CD4-positive, alpha-beta T cell treated with Interleukin-17A for 1 hour (primary cell): ENCODE measurements at regions not wholly inside any gene's neighbourhood (a gene's known extent, or its start where the extent isn't known, plus 50 kb on each side); places are given as distances from the start of the nearest gene placed in this dataset.

Experiments used
- DNase-seq: peaks from one replicate; pipeline ENCODE4 v3.0.0-alpha.2; 2020

- DNase-seq, result no peak
These were observed 153.4 kb downstream of the CHRM3 start for GRCh38 chr1:239539812-239540211.

DNA sequence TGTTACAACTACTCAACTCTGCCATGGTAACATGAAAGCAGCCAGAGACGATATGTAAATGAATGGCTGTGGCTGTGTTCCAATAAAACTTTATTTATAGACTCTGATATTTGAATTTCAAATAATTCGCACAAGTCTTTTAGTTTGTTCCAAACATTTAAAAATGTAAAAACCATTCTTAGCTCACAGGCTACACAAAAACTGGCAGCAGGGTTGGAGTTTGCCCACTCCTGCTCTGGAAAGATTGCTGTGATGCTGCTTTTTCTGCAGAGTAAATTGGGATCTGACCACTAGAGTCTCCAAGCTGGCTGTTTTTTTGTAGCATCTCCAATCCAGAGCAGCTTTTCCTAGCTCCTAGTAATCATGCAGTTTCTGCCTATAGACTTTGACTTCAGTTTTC lies 157.5 kb downstream of the CHRM3 start:
- DNase-seq, result no peak

DNA sequence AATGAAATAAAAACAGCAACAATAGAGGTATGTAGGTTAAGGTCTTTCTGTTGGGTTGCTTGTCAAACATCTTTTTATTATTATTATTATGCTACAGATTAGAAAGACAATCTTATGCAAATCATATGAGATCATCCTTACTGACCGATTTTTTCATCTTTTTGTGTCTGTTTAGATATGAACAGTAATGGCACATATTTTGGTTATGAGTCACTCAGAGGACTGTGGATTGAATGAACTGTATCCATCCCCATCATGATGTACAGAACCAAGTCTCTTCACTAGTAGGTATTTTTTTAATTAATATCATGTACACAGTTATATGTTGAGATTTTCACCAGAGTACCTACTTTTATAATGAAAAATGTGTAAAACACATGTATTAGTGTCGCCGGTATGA lies 159.1 kb downstream of the CHRM3 start:
- DNase-seq, result no peak

GRCh38 chr1:239547987-239548386 lies 161.6 kb downstream of the CHRM3 start:
- DNase-seq, result peak; percentile 22

GRCh38 chr1:239550178-239550577 lies 163.8 kb downstream of the CHRM3 start:
- DNase-seq, result no peak

DNA sequence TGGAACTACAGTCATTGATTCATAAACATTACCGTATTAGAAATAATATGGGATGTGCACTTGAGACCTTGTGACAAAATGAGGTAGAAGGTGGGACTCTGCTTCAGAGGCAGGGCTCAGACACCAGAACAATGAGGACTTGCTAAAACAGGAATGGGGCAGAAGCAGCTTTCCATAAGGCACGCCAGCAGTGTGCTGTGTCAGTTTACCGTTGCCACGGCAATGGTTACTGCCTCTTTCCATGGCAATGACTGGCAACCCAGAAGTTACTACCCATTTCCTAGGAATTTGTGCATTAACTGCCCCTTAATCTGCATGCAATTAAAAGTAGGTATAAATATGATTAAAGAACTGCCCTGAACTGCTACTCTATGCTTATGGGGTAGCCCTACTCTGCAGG lies 169.0 kb downstream of the CHRM3 start:
- no peak for DNase-seq

DNA sequence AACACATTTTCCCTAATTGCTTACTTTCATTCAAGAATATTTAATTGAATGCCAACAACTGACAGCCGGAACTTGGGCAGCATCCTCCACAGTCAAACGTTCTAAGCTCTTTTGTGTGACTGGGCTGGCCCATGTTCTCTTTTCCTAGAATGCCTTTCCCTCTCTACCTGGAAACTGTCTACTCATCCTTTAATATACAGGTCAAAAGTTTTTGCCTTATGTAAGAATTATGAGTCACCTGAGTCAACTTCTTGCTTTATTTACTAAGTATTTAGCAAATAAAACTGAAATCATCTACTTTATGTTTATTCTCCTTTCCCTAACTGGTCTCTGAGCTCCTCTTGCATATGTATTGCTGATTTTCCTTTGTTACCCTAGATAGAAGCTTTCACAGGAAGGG lies 172.2 kb downstream of the CHRM3 start:
- no peak for DNase-seq

DNA sequence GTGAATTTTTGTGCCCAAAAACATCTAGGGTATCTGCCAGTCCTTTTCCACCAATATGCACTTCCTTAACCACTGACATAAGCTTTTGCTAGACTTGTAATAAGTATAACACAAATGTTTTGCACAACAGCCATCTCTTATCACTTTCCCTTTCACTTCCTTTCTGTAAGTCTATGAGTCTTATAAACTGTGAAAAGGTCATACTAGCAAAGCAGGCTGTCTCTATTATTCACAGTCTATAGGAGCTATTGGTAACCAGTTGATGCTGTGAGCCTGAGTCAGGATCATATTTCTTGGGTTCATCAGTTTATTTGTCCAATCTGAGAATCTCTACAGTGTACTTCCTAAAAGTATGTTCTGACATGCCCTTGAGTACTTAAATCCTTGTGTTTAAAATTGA lies 172.6 kb downstream of the CHRM3 start:
- no peak for DNase-seq

- no peak for DNase-seq
These were observed 174.6 kb downstream of the CHRM3 start for GRCh38 chr1:239560921-239561320.

GRCh38 chr1:239562095-239562494 lies 175.7 kb downstream of the CHRM3 start:
- DNase-seq, result no peak

GRCh38 chr1:239563681-239564080 lies 177.3 kb downstream of the CHRM3 start:
- DNase-seq, result no peak

- DNase-seq, result no peak
These were observed 179.7 kb downstream of the CHRM3 start for GRCh38 chr1:239566074-239566473.

DNA sequence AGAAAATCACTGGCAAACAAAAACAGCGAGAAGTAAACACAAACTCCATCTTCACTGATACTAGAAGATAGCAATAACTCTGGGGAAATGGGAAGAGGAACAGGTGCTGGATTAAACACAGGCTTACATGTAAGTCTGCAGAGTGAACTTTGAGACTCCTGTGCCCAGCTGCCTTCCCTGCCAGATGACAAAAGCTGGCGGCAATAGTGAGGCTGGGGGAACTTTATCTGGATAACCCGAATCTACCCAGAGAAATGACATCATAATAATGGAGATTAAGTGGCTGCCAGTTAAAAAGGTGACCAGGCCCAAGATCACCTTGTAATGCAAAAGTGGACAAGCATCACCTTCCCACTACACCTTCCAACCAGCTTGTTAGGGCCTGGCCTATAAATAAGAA lies 184.5 kb downstream of the CHRM3 start:
- DNase-seq, result no peak

- DNase-seq, result no peak
These were observed 185.8 kb downstream of the CHRM3 start for GRCh38 chr1:239572183-239572582.

DNA sequence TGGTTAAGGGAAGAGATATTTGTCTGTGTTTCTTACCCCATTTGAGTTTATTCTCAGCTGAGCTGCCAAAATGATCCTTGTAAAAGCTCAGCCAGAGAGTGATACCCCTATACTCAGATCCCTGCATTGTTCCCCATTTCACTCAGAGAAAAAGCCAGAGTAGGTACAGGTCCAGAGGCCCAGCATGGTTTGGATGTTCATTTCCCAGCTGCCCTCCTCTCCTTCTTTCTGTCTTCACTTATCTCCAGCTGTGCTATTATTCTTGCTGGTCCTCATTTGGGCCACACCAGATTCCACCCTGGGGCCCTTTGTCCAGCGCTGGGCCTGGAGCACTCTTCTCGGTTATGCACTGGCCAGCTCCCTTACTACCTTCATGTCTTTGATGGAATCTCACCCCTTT lies 187.7 kb downstream of the CHRM3 start:
- DNase-seq, result no peak

GRCh38 chr1:239575113-239575512 lies 188.7 kb downstream of the CHRM3 start:
- no peak for DNase-seq

GRCh38 chr1:239583536-239583935 lies 197.2 kb downstream of the CHRM3 start:
- DNase-seq, result no peak

- no peak for DNase-seq
These were observed 199.8 kb downstream of the CHRM3 start for GRCh38 chr1:239586128-239586527.

GRCh38 chr1:239587066-239587465 lies 200.7 kb downstream of the CHRM3 start:
- peak; percentile 49 for DNase-seq

DNA sequence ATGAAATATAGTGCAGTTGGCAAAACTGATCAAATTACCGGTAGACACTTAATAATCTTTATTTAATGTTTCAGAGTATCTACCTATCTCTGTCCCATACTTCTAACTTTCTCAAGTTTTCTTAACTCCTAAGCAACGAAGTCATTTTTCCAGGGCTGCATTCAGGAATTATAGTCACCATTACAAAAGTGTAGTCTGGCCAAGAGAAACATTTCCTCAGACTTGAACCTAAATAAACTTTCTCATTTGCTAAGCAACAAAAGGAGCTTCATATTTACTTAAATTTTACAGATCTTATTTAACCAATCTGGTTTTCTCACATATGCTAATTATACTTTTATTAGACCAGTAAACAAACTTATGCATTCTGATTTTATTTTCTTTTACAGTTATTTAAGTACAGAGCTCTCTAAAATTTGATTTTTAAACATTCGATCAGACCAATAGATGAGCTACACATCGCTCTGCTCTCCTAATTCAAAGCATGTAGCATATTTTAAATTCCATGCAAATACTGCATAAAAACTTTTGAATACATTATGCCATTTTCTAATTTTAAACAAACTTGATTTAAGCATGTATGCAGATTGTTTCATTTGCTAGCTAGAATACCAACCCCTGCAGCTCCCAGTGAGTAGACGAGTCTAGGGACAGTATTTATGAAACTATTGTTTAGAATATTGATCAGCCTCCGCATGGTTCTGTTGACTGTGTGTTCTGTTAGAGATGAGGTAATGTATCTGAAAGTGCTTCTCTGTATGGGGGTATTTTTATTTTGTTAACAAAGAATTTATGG lies 201.4 kb downstream of the CHRM3 start:
- no peak for DNase-seq

DNA sequence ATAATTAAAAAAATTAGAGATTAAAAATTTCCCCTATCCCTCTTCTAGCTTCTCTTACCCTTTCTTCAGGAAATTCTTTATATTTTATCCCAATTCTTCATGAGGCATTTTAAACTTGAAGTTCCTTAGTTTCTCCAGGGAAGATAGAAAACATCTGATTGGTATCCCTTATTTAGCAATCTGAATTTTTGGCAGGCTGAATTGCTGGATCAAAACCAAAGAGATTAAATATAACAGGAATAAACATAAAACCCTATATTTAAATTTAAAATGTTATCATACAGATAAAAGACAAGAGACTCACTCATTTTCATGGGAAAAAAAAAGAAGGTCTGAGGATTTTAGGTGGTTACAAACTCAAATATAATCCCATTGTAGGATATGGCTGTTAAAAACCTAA lies 204.2 kb downstream of the CHRM3 start:
- no peak for DNase-seq

GRCh38 chr1:239593527-239593926 lies 207.2 kb downstream of the CHRM3 start:
- DNase-seq, result no peak

- DNase-seq, result no peak
These were observed 214.2 kb downstream of the CHRM3 start for GRCh38 chr1:239600588-239600987.

- DNase-seq, result no peak
These were observed 214.7 kb downstream of the CHRM3 start for GRCh38 chr1:239601108-239601507.

GRCh38 chr1:239603530-239603929 lies 217.2 kb downstream of the CHRM3 start:
- no peak for DNase-seq
